ENCODE measurements at regions not wholly inside any gene's neighbourhood (a gene's known extent, or its start where the extent isn't known, plus 50 kb on each side); places are given as distances from the start of the nearest gene placed in this dataset.

GRCh38 chr7:45237788-45238461, 80.3 kb downstream of the RAMP3 start:
- TF ChIP-seq ZNF274 (IDR thresholded peaks at IDR 0.05; ENCODE audit: low read depth, low read length), result no peak
- no peak for TF ChIP-seq YY1 (IDR thresholded peaks at IDR 0.05; ENCODE audit: insufficient read depth, insufficient read length)
- TF ChIP-seq SUZ12 (IDR thresholded peaks at IDR 0.05; ENCODE audit: extremely low read depth, insufficient read depth, insufficient read length), result no peak
